Naive thymus-derived CD8-positive, alpha-beta T cell (primary cell): ENCODE measurements at regions not wholly inside any gene's neighbourhood (a gene's known extent, or its start where the extent isn't known, plus 50 kb on each side); places are given as distances from the start of the nearest gene placed in this dataset.

Experiments
- ATAC-seq, 2 donors: fragments of 150-1000 bp; cut with Tn5 transposase in 1 of 2; sonication (Bioruptor Pico), chemical (Tn5 transposase) in 1 of 2; 1 replicate in 1 of 2; 2 replicates in 1 of 2; pipeline ENCODE4 v1.10.0; 2021; ENCODE audit warnings: mild to moderate bottlenecking in 2 of 2, moderate library complexity in 2 of 2
- POLR2A ChIA-PET: fragments of 350-600 bp; sonication (Branson Sonifier 250); formaldehyde crosslinking; loops from one replicate; lab custom pipeline; 2021; ENCODE audit warnings: antibody characterized with exemption; lab: Charles Lee
- DNase-seq, 10 donors: peaks; one replicate each; pipeline versions ENCODE4 v3.0.0 to v3.0.0-alpha.2; 2020 to 2022
- H3K27ac Mint-ChIP-seq, 10 donors: one replicate each; pipeline ENCODE4 v1.8.0; 2020 to 2022; ENCODE audit warnings: mild to moderate bottlenecking in 10 of 10, mixed read lengths in 10 of 10, moderate library complexity in 4 of 10, inconsistent platforms in 1 of 10
- H3K27me3 Mint-ChIP-seq, 5 donors: one replicate each; pipeline ENCODE4 v1.8.0; 2021 to 2022; ENCODE audit warnings: mixed read lengths in 5 of 5
- H3K36me3 Mint-ChIP-seq, 3 donors: one replicate each; pipeline ENCODE4 v1.8.0; 2020 to 2022; ENCODE audit warnings: mixed read lengths in 3 of 3, mild to moderate bottlenecking in 2 of 3, inconsistent platforms in 1 of 3
- H3K4me1 Mint-ChIP-seq, 4 donors: one replicate each; pipeline ENCODE4 v1.8.0; 2021 to 2022; ENCODE audit warnings: mixed read lengths in 4 of 4
- H3K4me3 Mint-ChIP-seq, 10 donors: one replicate each; pipeline ENCODE4 v1.8.0; 2020 to 2022; ENCODE audit warnings: mild to moderate bottlenecking in 10 of 10, mixed read lengths in 10 of 10, moderate library complexity in 6 of 10, inconsistent platforms in 1 of 10
- H3K9me3 Mint-ChIP-seq, 9 donors: one replicate each; pipeline ENCODE4 v1.8.0; 2020 to 2022; ENCODE audit warnings: mixed read lengths in 9 of 9, mild to moderate bottlenecking in 3 of 9, inconsistent platforms in 1 of 9, moderate library complexity in 1 of 9

GRCh38 chr6:145544041-145544440 lies 191.3 kb downstream of the EPM2A start:
- no peaks in the 10 kb centered on the region for H3K4me1 Mint-ChIP-seq
- H3K27ac Mint-ChIP-seq: no peak overlapping the region

GRCh38 chr6:145544514-145544913 lies 190.8 kb downstream of the EPM2A start:
- ATAC-seq (no peak), DNase-seq (no peak)
- no peak overlapping the region for H3K4me3 Mint-ChIP-seq
- H3K27ac Mint-ChIP-seq: no peak overlapping the region
- no peaks in the 10 kb centered on the region for H3K4me1 Mint-ChIP-seq
- H3K9me3 Mint-ChIP-seq: no peaks in the 10 kb centered on the region
- no peaks in the 10 kb centered on the region for H3K36me3 Mint-ChIP-seq
- peaks cover 0 to 16% (median 2%) of the 10 kb centered on the region in 5 donors for H3K27me3 Mint-ChIP-seq
- POLR2A ChIA-PET: no interaction called here

More at GRCh38 chr6:145544041-145544440, 191.3 kb downstream of the EPM2A start:
- Mint-ChIP-seq H3K27me3 (peaks cover 0 to 16% (median 2%) of the 10 kb centered on the region in 5 donors), H3K9me3 (no peaks in the 10 kb centered on the region), H3K4me3 (no peak overlapping the region), H3K36me3 (no peaks in the 10 kb centered on the region)
- POLR2A ChIA-PET: no interaction called here
- ATAC-seq (no peak), DNase-seq (no peak)

DNA sequence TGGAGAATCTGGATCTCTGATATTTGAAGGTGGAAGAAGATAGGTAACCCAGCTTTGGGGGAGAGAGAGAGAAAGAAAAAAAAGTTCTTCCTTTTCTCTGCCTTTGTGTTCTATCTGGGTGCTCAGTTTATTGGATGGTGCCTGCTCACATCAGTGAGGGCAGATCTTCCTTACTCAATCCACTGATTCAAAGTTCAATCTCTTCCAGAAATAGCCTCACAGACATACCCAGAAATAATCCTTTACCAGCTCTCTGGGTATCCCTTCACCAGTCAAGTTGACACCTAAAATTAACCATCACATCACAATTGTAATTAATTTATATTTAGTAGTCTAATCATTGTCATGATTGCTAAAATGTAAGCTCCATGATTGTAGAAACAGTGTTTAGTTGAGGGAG lies 189.1 kb downstream of the EPM2A start:
- Mint-ChIP-seq H3K36me3 (no peaks in the 10 kb centered on the region), H3K27ac (no peak overlapping the region), H3K4me1 (no peaks in the 10 kb centered on the region), H3K27me3 (peaks cover 0 to 9% (median 0%) of the 10 kb centered on the region in 5 donors), H3K9me3 (no peaks in the 10 kb centered on the region), H3K4me3 (no peak overlapping the region)
- ATAC-seq: no peak
- POLR2A ChIA-PET: no interaction called here
- DNase-seq: no peak

GRCh38 chr6:145547594-145548335 lies 187.6 kb downstream of the EPM2A start:
- DNase-seq (no peak), ATAC-seq (no peak)
- H3K4me3 Mint-ChIP-seq: no peak overlapping the region
- peaks cover 0 to 7% (median 0%) of the 10 kb centered on the region in 5 donors for H3K27me3 Mint-ChIP-seq
- no peak overlapping the region for H3K27ac Mint-ChIP-seq
- POLR2A ChIA-PET: no interaction called here
- no peaks in the 10 kb centered on the region for H3K4me1 Mint-ChIP-seq
- H3K36me3 Mint-ChIP-seq: no peaks in the 10 kb centered on the region
- no peaks in the 10 kb centered on the region for H3K9me3 Mint-ChIP-seq

DNA sequence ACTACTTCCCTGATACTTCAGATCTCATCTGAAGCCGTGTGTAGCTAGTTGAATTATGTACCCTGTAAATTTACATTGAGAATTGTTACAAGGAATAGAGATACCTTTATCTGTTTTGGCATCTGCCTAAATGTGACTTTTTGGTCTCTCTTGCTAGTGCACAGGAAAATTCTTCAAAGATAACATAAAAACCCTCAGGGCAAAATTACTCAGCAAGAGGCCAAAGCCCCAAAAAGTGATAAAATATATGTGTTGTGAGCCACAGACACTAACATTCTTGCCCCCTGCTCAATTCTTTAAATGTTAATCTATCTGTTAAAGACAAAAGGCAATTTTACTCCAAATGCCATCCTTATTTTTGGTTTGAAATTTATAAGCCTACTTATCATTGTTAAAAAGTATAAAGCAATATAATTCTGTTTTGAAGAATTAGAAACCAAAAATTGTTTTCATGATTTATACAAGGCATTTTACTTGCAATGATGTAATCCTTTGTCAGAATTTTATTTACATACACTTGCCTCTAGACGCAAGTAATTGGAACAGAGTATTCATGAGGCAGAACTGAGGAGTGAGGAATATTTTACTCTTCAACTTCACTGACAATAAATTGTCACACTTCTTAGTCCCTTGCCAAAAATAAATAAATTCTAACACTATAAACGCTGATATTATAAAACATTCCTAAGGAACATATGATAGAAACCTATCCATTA lies 186.2 kb downstream of the EPM2A start:
- H3K27ac Mint-ChIP-seq: no peak overlapping the region
- ATAC-seq (no peak), DNase-seq (no peak)
- no peak overlapping the region for H3K4me3 Mint-ChIP-seq
- POLR2A ChIA-PET: no interaction called here
- no peaks in the 10 kb centered on the region for H3K4me1 Mint-ChIP-seq
- H3K36me3 Mint-ChIP-seq: no peaks in the 10 kb centered on the region
- no peaks in the 10 kb centered on the region for H3K9me3 Mint-ChIP-seq
- peaks cover 0 to 12% (median 0%) of the 10 kb centered on the region in 5 donors for H3K27me3 Mint-ChIP-seq

DNA sequence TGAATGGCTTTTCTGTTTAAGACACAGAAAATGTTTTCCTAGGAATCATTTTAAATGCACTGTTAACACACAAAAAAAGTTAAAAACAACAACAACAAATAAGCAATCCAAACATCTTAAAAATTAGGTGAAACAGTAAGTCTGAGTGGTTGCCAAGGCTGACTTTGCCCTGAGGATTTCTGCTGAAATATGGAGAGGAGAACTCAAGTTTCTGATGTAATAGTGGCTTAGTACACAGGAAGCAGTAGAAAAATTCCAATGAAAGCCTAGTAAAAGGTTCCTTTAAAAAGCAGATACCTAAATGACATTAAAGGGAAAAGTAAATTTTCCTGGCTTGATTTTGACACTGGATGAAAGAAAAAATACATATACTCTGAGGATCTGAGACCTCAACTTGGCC lies 184.2 kb downstream of the EPM2A start:
- POLR2A ChIA-PET: no interaction called here
- Mint-ChIP-seq H3K4me1 (no peaks in the 10 kb centered on the region), H3K27ac (no peak overlapping the region), H3K27me3 (peaks cover 0 to 12% (median 0%) of the 10 kb centered on the region in 5 donors), H3K9me3 (no peaks in the 10 kb centered on the region), H3K4me3 (no peak overlapping the region), H3K36me3 (no peaks in the 10 kb centered on the region)
- no peak for DNase-seq
- no peak for ATAC-seq

- no peaks in the 10 kb centered on the region for H3K36me3 Mint-ChIP-seq
- POLR2A ChIA-PET: no interaction called here
- peaks cover 0 to 15% (median 0%) of the 10 kb centered on the region in 5 donors for H3K27me3 Mint-ChIP-seq
- H3K4me1 Mint-ChIP-seq: no peaks in the 10 kb centered on the region
- H3K9me3 Mint-ChIP-seq: no peaks in the 10 kb centered on the region
- no peak overlapping the region for H3K4me3 Mint-ChIP-seq
- H3K27ac Mint-ChIP-seq: no peak overlapping the region
- DNase-seq: no peak
- no peak for ATAC-seq
These were observed 180.2 kb downstream of the EPM2A start for GRCh38 chr6:145555084-145555483.

DNA sequence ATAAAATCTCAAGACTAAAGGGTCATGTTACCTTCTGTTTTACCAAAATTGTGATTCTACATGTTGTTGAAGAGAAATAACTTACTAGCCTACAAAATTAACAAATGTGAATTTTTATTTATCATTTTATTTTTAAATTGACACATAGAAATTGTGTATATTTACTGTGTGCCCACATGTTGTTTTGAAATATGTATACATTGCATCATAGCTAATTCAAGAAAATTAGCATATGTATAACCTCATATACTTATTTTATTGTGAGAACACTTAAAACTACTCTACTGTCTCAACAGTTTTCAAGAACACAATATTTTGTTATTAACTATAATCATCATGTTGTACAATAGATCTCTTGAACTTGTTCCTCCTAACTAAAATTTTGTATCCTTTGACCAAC lies 177.8 kb downstream of the EPM2A start:
- Mint-ChIP-seq H3K9me3 (peaks cover 0 to 4% (median 0%) of the 10 kb centered on the region in 9 donors), H3K27me3 (peaks cover 0 to 15% (median 1%) of the 10 kb centered on the region in 5 donors), H3K4me3 (no peak overlapping the region), H3K27ac (no peak overlapping the region), H3K36me3 (no peaks in the 10 kb centered on the region), H3K4me1 (no peaks in the 10 kb centered on the region)
- POLR2A ChIA-PET: no interaction called here
- ATAC-seq (no peak), DNase-seq (no peak)

DNA sequence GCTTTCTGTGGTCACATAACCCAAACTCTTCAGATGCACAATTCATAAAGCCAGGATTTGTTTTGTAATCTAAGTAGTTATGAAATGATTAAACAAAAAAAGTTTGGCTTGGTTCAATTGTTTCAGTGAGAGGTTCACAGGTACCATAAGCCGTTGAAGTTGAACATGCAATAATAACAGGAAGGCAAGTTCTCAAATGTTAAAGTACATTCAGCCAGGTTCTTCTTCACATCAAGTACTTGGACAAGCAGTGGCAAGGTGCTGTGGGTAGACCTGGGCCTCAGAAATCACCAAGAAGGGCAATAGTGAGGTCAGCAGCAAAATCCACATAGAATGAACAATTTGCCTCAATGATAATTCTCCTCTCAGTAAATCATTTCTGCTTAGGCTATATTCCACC lies 175.5 kb downstream of the EPM2A start:
- ATAC-seq (no peak), DNase-seq (no peak)
- Mint-ChIP-seq H3K27me3 (peaks cover 0 to 18% (median 1%) of the 10 kb centered on the region in 5 donors), H3K4me3 (no peak overlapping the region), H3K4me1 (no peaks in the 10 kb centered on the region), H3K36me3 (no peaks in the 10 kb centered on the region), H3K9me3 (peaks cover 0 to 4% (median 0%) of the 10 kb centered on the region in 9 donors), H3K27ac (no peak overlapping the region)
- POLR2A ChIA-PET: no interaction called here

DNA sequence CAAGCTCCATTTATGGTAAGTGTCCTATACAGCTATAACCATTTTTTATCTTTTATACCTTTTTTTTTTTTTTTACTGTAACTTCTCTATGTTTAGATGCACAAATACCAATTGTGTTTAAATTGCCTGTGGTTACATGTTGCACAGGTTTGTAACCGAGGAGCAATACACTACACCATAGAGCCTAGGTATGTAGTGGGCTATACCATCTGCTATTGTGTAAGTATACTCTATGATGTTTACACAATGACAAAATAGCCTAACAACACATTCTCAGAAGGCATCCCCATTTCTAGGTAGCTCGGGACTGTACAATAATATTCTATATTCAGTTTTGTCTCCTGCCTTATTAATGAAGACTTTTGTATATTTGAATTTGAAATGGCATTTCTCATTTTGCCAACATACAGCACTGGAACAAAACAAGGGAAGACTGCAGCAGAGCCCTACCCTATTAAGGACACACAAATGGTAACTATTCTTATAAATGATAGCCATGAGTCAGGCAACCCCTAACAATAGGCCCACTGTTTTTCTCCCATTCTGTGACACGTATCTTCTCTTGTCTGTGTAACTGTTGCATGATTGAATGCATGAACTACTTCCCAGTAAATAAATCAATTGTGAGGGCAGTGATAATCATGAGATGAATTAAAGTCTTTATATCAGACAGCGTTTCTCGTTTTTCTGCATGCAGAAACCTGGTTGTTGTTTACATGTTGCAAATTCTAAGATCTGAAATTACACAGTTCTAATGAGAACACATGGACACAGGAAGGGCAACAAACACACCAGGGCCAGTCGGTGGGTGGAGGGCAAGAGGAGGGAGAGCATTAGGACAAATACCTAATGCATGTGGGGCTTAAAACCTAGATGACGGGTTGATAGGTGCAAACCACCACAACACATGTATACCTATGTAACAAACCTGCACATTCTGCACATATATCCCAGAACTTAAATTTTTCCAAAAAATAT lies 173.9 kb downstream of the EPM2A start:
- no peak for DNase-seq
- POLR2A ChIA-PET: no interaction called here
- Mint-ChIP-seq H3K27me3 (peaks cover 0 to 18% (median 1%) of the 10 kb centered on the region in 5 donors), H3K9me3 (peaks cover 0 to 4% (median 0%) of the 10 kb centered on the region in 9 donors), H3K4me1 (peaks cover 0 to 1% (median 0%) of the 10 kb centered on the region in 4 donors), H3K36me3 (no peaks in the 10 kb centered on the region), H3K27ac (no peak overlapping the region), H3K4me3 (no peak overlapping the region)
- no peak for ATAC-seq

DNA sequence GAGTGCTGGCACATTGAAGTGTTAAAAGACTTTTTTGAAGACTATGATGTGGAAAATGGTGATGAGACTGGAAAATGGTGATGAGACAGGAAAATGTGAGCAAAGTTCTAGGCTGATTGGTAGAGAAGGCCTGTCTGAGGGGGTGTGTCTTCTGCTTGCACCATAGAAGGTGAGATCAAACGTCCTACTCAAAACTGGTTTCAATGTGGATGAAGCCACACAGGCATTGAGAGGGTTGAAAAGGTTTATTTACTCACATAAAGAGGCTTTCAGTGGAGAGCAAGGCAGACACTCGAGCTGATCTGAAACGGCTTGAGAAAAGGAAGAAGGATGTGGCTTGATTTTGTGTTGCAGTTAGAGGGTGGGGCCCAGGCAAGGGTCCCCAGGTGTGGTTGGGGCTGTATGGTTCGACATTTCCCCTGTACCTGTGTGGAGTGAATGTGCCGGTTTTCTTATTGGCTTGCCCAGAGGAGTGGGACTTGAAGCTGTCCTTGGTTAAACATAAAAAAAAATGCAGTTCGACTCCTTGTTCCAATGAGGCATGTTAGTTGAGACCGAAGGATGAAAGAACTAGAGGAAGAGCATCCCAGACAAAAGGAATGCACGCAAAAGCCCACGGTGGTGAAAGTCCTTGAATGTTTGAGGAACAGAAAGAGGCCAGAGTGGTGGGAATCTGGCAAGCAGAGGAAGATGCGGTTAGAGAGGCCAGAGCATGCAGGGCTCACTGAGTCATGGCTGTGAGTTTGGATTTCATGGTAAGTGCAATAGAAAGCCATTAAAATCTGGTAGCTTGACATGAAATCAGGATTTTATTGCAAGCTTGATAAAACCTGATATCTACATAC lies 172.3 kb downstream of the EPM2A start:
- Mint-ChIP-seq H3K4me3 (no peak overlapping the region), H3K27me3 (peaks cover 0 to 15% (median 1%) of the 10 kb centered on the region in 5 donors), H3K27ac (no peak overlapping the region), H3K36me3 (no peaks in the 10 kb centered on the region), H3K9me3 (peaks cover 0 to 4% (median 0%) of the 10 kb centered on the region in 9 donors), H3K4me1 (peaks cover 0 to 2% (median 0%) of the 10 kb centered on the region in 4 donors)
- POLR2A ChIA-PET: no interaction called here
- DNase-seq (no peak), ATAC-seq (no peak)

DNA sequence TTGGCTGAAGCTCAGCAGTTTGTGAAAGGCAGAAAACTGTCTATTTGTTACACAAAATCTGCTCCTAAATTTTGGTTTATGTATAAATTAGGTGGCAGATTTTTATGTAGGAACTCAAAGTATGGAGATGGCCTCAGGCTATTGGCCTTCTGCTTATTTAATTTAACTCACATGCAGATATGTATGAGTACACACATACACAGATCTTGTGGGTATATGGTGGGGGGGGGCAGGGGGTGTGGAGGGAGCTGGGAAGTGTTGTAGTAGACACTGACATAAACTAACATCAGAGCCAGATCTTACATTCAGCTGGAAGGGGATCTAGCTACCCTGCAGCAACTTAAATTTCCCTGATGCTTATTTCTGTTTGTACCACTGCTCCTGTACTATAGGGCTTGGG lies 170.8 kb downstream of the EPM2A start:
- Mint-ChIP-seq H3K36me3 (no peaks in the 10 kb centered on the region), H3K27ac (no peak overlapping the region), H3K9me3 (peaks cover 0 to 4% (median 0%) of the 10 kb centered on the region in 9 donors), H3K27me3 (peaks cover 0 to 12% (median 1%) of the 10 kb centered on the region in 5 donors), H3K4me1 (peaks cover 0 to 2% (median 0%) of the 10 kb centered on the region in 4 donors), H3K4me3 (no peak overlapping the region)
- DNase-seq (no peak), ATAC-seq (no peak)
- POLR2A ChIA-PET: no interaction called here
